Pancreas (tissue), 10 donors: ENCODE measurements at regions not wholly inside any gene's neighbourhood (a gene's known extent, or its start where the extent isn't known, plus 50 kb on each side); places are given as distances from the start of the nearest gene placed in this dataset.

Experiments used
- ATAC-seq, 4 donors: fragments of 200-7000 bp; cut with Tn5 transposase; one replicate each; pipeline versions ENCODE4 v1.8.0 to v1.9.1; 2020; ENCODE audit warnings: mild to moderate bottlenecking in 4 of 4, moderate library complexity in 4 of 4
- DNase-seq, 6 donors: peaks; one replicate each; pipeline ENCODE4 v3.0.0-alpha.2; 2020
- FAIRE-seq: peaks from 2 replicates; lab custom pipeline; 2012; peaks lifted over from hg19 to GRCh38; lab: Jason Lieb, UNC
- H3K27ac ChIP-seq, 4 donors: fragments of 200-600 bp; sonication (generic); 1 replicate in 3 of 4; 2 replicates in 1 of 4; pipeline versions ENCODE4 v1.5.0 to v1.8.0; 2020
- H3K27me3 ChIP-seq, 4 donors: fragments of 200-600 bp; one replicate each; pipeline ENCODE4 v1.8.0; 2021
- H3K36me3 ChIP-seq, 3 donors: fragments of 200-600 bp; sonication (generic) in 1 of 3; one replicate each; pipeline versions ENCODE4 v1.5.0 to v1.8.0; 2020 to 2021
- H3K4me1 ChIP-seq, 3 donors: fragments of 200-600 bp; one replicate each; pipeline ENCODE4 v1.8.0; 2021
- H3K4me3 ChIP-seq, 4 donors: fragments of 200-600 bp; sonication (generic) in 2 of 4; one replicate each; pipeline versions ENCODE4 v1.5.0 to v1.8.0; 2020 to 2021
- H3K9me3 ChIP-seq, 4 donors: fragments of 200-600 bp; one replicate each; pipeline ENCODE4 v1.8.0; 2021
- WGBS, 2 donors: extraction: QIAGEN DNeasy Blood & Tissue Kit; methylation state at CpG; one replicate each; pipeline ENCODE4 v1.1.7; 2013; 5-methylcytosine and 5-hydroxymethylcytosine counted together
- intact Hi-C, 3 donors: fragments of 100-400 bp; cut with DNase I; formaldehyde crosslinking; loops; one replicate each; pipeline versions ENCODE4 v1.11.1 to v1.14.2; 2022
- TF ChIP-seq, protein P1 (sequence below), 4 donors: fragments of 200-600 bp; sonication (generic) in 3 of 4; IDR thresholded peaks; one replicate each; pipeline versions ENCODE4 v1.5.0 to v1.8.0; 2021; ENCODE audit warnings: antibody characterized with exemption in 4 of 4
- donor health status: healthy with polysubstance abuse.
- donor health status: DM: no; HTN: no; CAD: no; lungs with moderate emphysema.
- donor health status: DM: no; HTN: no; CAD: no.
- donor health status: control.
- donor health status: control.
- donor health status: Bipolar disorder and iron deficiency.
- donor health status: DM: yes; HTN: yes; CAD: no.
- donor health status: DM: no; HTN: no; CAD: no.
- donor health status: DM: no; HTN: no; CAD: no.
- donor health status: DM: yes; HTN: yes; CAD: no.

- H3K4me1 ChIP-seq: no peaks in the 10 kb centered on the region
- no peaks in the 10 kb centered on the region for H3K36me3 ChIP-seq
- intact Hi-C loops: no loop called here
- DNase-seq: no peak
- 28 to 33% methylated on average over 3 of the region's 3 CpGs for WGBS, 2 donors
- no peak for FAIRE-seq
- no peaks in the 10 kb centered on the region for H3K27me3 ChIP-seq
- ATAC-seq: peak in 1 of 4 donors; percentile 65
- TF ChIP-seq, protein P1, sequence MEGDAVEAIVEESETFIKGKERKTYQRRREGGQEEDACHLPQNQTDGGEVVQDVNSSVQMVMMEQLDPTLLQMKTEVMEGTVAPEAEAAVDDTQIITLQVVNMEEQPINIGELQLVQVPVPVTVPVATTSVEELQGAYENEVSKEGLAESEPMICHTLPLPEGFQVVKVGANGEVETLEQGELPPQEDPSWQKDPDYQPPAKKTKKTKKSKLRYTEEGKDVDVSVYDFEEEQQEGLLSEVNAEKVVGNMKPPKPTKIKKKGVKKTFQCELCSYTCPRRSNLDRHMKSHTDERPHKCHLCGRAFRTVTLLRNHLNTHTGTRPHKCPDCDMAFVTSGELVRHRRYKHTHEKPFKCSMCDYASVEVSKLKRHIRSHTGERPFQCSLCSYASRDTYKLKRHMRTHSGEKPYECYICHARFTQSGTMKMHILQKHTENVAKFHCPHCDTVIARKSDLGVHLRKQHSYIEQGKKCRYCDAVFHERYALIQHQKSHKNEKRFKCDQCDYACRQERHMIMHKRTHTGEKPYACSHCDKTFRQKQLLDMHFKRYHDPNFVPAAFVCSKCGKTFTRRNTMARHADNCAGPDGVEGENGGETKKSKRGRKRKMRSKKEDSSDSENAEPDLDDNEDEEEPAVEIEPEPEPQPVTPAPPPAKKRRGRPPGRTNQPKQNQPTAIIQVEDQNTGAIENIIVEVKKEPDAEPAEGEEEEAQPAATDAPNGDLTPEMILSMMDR (IDR thresholded peaks at IDR 0.05): no peak
- H3K9me3 ChIP-seq: no peaks in the 10 kb centered on the region
- no peak overlapping the region for H3K27ac ChIP-seq
- H3K4me3 ChIP-seq: no peak overlapping the region
These were observed 78.4 kb upstream of the ANO1 start for GRCh38 chr11:69999721-70000120.

- ATAC-seq: no peak
- H3K9me3 ChIP-seq: no peaks in the 10 kb centered on the region
- 65 to 69% methylated on average over 3 of the region's 3 CpGs for WGBS, 2 donors
- TF ChIP-seq, protein P1 (IDR thresholded peaks at IDR 0.05): no peak
- H3K27me3 ChIP-seq: no peaks in the 10 kb centered on the region
- H3K4me1 ChIP-seq: no peaks in the 10 kb centered on the region
- no peak overlapping the region for H3K27ac ChIP-seq
- no peak for FAIRE-seq
- intact Hi-C loops: no loop called here
- DNase-seq: no peak
- H3K36me3 ChIP-seq: no peaks in the 10 kb centered on the region
- H3K4me3 ChIP-seq: no peak overlapping the region
These were observed 77.9 kb upstream of the ANO1 start for GRCh38 chr11:70000228-70000627.

GRCh38 chr11:70001246-70001645, 76.9 kb upstream of the ANO1 start:
- H3K27ac ChIP-seq: no peak overlapping the region
- H3K9me3 ChIP-seq: no peaks in the 10 kb centered on the region
- FAIRE-seq: no peak
- no peak overlapping the region for H3K4me3 ChIP-seq
- no peak for DNase-seq
- WGBS, 2 donors: 63 to 68% methylated on average over 6 of the region's 6 CpGs
- intact Hi-C loops: no loop called here
- no peak for ATAC-seq
- no peaks in the 10 kb centered on the region for H3K36me3 ChIP-seq
- TF ChIP-seq, protein P1 (IDR thresholded peaks at IDR 0.05): no peak
- H3K4me1 ChIP-seq: no peaks in the 10 kb centered on the region
- H3K27me3 ChIP-seq: no peaks in the 10 kb centered on the region

GRCh38 chr11:70002433-70002832, 75.7 kb upstream of the ANO1 start:
- WGBS, 2 donors: 66 to 85% methylated on average over 6 to 8 of the region's 8 CpGs
- FAIRE-seq (no peak), DNase-seq (no peak), ATAC-seq (no peak)
- Histone ChIP-seq H3K27me3 (no peaks in the 10 kb centered on the region), H3K4me3 (no peak overlapping the region), H3K27ac (no peak overlapping the region), H3K9me3 (no peaks in the 10 kb centered on the region), H3K4me1 (no peaks in the 10 kb centered on the region), H3K36me3 (no peaks in the 10 kb centered on the region)
- TF ChIP-seq, protein P1 (IDR thresholded peaks at IDR 0.05): no peak
- intact Hi-C loops: no loop called here

GRCh38 chr11:70005107-70005818, 72.9 kb upstream of the ANO1 start:
- Histone ChIP-seq H3K27me3 (no peaks in the 10 kb centered on the region), H3K4me3 (no peak overlapping the region), H3K36me3 (no peaks in the 10 kb centered on the region), H3K27ac (no peak overlapping the region), H3K9me3 (no peaks in the 10 kb centered on the region), H3K4me1 (no peaks in the 10 kb centered on the region)
- ATAC-seq: no peak
- no peak for DNase-seq
- FAIRE-seq: no peak
- TF ChIP-seq, protein P1 (IDR thresholded peaks at IDR 0.05): no peak
- WGBS, 2 donors: 35 to 49% methylated on average over 6 of the region's 6 CpGs
- intact Hi-C loops: no loop called here
